Amygdala (tissue), 56 donors: ENCODE measurements at regions not wholly inside any gene's neighbourhood (a gene's known extent, or its start where the extent isn't known, plus 50 kb on each side); places are given as distances from the start of the nearest gene placed in this dataset.

ENCODE experiments used
- DNase-seq, 56 donors: peaks; one replicate each; lab custom pipeline; 2025; lab: John Stamatoyannopoulos, UW

DNA sequence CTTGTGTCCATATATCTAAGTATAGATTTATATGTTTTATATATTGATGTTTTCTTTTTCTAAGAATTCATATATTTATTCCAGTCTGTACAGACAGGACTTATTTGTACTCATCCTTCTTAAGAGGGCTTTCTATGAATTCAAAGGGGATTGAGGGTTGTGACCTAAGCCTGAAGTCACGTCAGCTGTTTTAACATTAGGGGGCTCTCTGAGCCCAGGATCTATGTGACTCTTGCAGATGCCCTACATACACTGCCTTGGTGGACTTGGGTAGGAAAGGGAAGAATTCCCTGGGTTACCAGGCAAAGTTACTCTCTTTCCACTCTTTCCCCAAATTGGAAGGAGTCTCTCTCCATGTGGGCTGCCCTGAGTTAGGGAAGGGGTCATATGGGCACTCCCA, 283.8 kb upstream of the DAB1 start:
- no peak for DNase-seq

DNA sequence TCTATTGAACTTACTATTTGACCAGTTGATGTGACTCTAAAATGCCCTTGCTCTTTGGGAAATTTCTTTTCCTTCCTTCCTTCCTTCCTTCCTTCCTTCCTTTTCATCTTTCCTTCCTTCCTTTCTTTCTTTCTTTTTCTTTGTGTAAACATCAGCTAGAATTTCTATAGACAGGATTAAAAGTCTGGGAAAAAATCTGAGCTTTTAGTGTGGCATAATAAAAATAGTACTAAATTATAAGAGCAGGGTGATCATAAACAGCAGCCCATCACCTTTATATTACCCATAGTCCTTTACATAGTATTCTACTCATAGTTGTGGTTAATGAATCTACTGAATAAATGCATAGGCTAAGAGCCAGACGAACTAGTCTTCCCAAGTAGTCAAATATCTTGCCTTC, 281.0 kb upstream of the DAB1 start:
- DNase-seq, result no peak

GRCh38 chr1:57704231-57704630, 280.4 kb upstream of the DAB1 start:
- DNase-seq, result no peak

DNA sequence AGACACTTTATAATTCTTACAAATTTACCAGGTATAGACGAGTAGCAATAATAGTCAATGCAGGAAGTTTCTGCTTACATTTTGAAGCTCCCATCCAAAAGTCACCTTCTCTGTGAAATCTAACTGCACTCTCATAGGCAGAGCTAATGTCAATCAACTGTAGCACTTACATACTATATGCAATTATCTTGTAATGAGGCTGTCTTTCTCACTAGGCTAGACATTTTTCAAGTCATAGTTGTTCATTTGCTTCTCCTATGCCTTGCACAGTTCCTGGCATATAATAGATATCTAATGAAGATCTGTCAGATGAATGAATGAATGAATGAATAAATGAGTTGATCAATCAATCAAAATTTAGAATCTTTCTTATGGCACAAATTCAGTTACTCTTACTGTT, 273.0 kb upstream of the DAB1 start:
- no peak for DNase-seq

DNA sequence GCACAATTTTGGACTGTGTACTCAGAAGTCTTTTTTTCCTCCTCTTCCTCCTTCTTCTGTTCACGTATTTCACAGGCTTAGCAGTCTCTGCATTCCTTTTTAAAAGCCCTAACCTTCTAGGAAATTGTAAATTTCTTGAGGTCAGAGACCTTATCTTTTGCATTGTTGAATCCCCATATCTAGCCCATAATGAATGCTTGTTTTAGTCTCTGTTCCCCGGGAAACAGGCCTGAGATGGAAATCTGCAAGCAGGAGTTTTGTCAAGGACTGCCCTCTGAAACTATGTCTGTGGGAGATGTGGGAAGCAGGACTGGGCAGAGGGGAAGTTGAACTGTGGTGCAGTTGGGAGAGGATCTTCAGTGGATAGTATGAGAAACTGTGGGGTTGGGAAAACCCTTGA, 272.2 kb upstream of the DAB1 start:
- DNase-seq, result no peak

DNA sequence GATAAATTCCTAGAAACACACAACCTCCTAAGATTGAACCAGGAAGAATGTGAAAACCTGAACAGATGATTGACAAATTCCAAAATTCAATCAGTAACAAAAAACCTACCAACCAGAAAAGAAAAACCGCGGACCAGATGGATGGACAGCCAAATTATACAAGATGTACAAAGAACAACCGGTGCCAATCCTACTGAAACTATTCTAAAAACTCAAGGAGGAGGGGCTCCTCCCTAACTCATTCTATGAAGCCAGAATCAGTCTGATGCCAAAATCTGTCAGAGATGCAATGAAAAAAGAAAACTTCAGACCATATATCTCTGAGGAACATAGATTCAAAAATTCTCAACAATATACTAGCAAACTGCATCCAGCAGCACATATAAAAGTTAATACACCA, 262.4 kb upstream of the DAB1 start:
- no peak for DNase-seq

GRCh38 chr1:57683037-57683942, 259.4 kb upstream of the DAB1 start:
- DNase-seq, result no peak

DNA sequence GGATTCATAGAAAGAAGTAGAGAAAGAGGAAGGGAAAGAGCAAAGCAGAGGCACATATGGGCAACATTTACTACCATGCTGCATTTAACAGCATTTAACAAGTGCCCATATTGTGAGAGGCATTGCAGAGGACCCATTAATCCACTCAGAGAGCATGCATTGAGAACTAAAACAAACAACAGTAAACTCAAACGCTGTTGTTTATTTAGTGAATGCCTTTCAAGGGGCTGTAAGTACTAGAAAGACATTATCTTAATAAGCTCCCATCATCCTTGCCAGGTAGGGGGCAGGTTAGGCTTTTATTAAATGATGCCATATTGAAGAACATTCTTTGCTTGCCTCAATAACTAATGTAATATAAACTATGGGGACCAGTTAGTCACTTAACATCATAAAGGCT, 254.3 kb upstream of the DAB1 start:
- no peak for DNase-seq

- DNase-seq, result no peak
Observed at GRCh38 chr1:57675776-57676175, 251.9 kb upstream of the DAB1 start.

GRCh38 chr1:57674801-57675200, 250.9 kb upstream of the DAB1 start:
- DNase-seq, result no peak

DNA sequence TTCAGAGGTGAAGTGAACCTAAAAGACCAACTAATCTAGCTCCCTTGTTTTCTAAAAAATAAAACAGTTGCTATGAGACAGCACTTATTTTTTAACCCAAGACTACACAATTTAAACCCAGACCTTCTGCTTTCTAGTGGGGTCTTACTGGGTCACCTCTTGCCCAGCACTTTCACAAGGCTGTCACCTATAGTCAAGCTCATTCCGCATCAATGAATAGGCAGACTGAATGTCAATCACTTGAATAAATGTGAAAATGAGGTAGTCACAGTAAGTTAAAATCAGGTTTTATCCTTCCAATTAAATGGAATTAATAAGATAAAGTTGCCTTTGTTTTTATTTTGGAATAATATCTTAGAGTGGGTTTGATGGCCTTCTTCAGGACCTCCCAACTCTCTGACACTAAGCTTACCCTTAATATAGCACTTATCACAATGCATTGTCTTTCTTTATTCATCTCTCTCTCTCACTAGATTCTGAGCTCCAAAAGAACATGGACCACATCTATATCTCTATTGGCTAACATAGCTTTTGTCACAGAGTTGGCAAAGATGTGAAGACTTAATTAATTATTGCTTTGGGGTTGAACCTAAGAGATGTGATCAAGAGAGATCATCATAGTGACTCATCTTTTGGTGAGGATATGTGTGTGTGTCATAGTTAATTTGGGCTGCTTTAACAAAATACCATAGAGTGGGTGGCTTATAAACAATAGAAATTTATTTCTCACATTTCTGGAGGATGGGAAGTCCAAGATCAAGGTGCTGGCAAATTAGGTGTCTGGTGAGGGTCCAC, 248.7 kb upstream of the DAB1 start:
- DNase-seq, result no peak

- no peak for DNase-seq
Observed at GRCh38 chr1:57671750-57672149, 247.9 kb upstream of the DAB1 start.

- no peak for DNase-seq
Observed at GRCh38 chr1:57659804-57660203, 235.9 kb upstream of the DAB1 start.

DNA sequence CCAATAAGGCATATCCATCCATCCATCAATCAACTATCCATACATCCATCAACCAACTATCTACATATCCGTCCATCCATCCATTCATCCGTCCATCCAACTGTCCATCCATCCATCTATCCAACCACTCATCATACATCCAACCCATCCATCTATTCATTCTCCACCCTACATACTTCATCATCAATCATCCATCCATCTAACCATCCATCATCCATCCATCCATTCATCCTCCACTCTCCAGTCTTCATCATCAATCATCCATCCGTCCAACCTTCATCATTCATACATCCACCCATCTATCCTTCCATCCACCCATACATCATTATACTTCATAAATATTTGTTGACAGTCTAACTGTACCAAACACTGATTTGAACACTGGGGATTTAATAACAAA, 231.3 kb upstream of the DAB1 start:
- no peak for DNase-seq

DNA sequence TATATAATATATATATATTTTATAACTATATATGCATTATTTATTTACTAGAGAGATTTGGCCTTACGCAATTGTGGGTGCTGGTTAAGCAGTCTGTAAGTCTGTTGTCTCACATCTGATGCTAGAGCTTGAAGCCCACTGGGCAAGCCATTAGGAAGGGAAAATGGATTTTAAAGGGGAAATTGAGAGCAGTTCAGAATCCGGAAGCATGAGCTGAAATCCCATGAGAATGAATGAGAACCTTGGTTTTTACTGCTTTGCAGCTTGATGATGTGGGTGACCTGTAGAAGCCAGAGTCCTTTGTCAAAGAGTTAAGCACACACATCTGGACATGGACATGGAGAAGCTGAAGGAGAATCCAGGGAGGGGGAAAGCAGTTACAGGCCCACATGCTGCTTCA, 220.8 kb upstream of the DAB1 start:
- DNase-seq, result no peak

- DNase-seq, result no peak
Observed at GRCh38 chr1:57638239-57638638, 214.4 kb upstream of the DAB1 start.

- DNase-seq, result no peak
Observed at GRCh38 chr1:57637155-57637554, 213.3 kb upstream of the DAB1 start.

DNA sequence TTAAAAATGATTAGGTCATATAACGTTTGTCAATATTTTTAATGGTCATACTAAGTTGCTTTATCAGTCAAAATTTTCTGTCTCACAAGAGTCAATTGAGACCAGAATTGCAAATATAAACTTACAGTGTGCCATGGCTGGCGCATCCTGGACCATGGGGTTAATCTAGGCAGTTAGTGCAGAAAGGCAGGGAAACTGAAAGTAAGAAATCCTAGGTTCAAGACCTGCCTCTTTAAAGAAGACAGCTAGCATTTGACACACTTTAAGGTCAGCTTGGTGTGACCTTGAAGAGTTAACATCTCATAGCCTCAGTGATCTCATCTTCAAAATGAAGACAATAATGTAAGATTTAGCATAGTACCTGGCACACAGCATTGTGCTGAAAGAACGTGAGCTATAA, 210.0 kb upstream of the DAB1 start:
- DNase-seq, result no peak

DNA sequence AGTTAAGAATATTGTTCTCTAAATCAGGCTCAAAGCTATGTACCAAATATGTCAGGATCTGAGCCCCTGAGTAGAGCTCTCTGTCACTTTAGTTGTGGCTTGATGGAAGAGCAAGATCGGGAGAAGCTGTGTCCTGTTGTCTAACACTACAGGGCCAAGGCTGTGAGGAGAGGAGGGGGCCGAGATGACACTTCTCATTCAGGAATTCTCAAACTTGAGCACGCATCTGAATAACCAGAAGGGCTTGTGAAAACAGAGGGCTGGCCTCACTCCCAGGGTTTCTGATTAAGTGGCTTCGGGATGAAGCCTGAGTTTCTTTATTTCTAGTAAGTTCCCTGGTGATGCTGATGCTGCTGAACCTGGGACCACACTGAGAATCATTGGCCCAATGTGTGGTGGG, 209.2 kb upstream of the DAB1 start:
- DNase-seq, result no peak

- DNase-seq, result no peak
Observed at GRCh38 chr1:57632401-57632800, 208.5 kb upstream of the DAB1 start.

DNA sequence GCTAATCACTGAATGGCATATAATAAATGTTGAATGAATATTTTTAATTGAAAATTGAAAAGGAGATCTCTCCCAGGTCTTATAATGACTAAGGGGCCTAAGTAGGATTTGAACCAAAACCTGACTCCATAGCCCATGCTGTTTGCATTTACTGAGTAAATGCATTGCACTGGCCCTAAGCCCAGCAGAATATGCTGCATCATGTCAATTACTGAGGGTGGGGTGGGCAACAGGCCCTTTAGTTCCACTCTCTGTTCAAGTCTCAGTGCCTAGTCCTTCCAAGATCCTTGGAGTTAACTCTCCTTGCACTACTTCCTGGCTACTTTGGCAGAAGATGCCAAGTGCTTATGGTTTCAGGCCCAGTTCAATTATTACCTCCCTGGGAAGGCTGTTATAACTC, 203.8 kb upstream of the DAB1 start:
- DNase-seq, result no peak
